ENCODE measurements at regions not wholly inside any gene's neighbourhood (a gene's known extent, or its start where the extent isn't known, plus 50 kb on each side); places are given as distances from the start of the nearest gene placed in this dataset.

DNA sequence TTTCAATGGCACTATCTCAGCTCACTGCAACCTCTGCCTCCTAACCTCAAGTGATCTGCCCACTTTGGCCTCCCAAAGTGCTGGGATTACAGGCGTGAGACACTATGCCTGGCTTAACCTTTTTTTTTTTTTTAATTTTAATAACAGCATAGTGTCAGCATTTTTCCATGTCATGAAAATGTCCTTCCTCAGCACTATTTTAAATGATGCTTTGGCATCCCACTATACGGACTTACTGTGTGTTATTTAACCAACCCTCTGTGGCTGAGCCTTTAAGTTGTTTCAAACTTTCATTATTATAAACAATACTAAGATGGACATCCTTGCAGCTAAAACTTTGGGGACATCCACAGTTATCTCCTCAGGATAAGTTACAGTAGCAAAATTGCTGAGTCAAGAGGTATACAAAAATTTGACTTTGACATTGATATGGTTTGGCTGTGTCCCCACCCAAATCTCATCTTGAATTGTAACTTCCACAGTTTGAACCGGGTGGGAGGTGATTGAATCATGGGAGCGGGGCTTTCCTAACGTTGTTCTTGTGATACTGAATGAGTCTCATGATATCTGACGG, 123.8 kb upstream of the JARID2 start:
- Histone ChIP-seq H2AFZ (ENCODE audit: low read length) (no peak overlapping the region), H3K9me3 (ENCODE audit: low read length) (no peaks in the 10 kb centered on the region), H3K36me3 (ENCODE audit: insufficient read depth, low read length) (no peaks in the 10 kb centered on the region), H3K4me2 (ENCODE audit: low read length) (no peak overlapping the region), H3K4me1 (ENCODE audit: insufficient read depth, low read length, poor library complexity, severe bottlenecking) (no peaks in the 10 kb centered on the region), H3K27ac (ENCODE audit: low read depth, low read length, poor library complexity, severe bottlenecking) (no peak overlapping the region), H3K9me2 (ENCODE audit: insufficient read depth, low read length) (no peaks in the 10 kb centered on the region), H4K20me1 (ENCODE audit: insufficient read depth, low read length) (no peaks in the 10 kb centered on the region), H3K4me3 (ENCODE audit: low read depth, low read length, poor library complexity, severe bottlenecking) (no peak overlapping the region), H3K79me2 (ENCODE audit: insufficient read depth, low read depth, low read length) (no peaks in the 10 kb centered on the region)
- DNase-seq (ENCODE audit: low spot score), result no peak
- intact Hi-C loops (cut with micrococcal nuclease; ENCODE audit: unreplicated experiment), result no loop called here
- ChIA-PET CTCF (ENCODE audit: unreplicated experiment) (no interaction called here), POLR2A (interaction anchor here (0.9 kb wide), 1 partner anchor 125 kb away, joined by 10 read pairs; no protein-coding TSS in a partner anchor)
- no peak for TF ChIP-seq EZH2phosphoT487 (IDR thresholded peaks at IDR 0.05; ENCODE audit: borderline replicate concordance, low read depth, low read length)
- TF ChIP-seq, protein P1, sequence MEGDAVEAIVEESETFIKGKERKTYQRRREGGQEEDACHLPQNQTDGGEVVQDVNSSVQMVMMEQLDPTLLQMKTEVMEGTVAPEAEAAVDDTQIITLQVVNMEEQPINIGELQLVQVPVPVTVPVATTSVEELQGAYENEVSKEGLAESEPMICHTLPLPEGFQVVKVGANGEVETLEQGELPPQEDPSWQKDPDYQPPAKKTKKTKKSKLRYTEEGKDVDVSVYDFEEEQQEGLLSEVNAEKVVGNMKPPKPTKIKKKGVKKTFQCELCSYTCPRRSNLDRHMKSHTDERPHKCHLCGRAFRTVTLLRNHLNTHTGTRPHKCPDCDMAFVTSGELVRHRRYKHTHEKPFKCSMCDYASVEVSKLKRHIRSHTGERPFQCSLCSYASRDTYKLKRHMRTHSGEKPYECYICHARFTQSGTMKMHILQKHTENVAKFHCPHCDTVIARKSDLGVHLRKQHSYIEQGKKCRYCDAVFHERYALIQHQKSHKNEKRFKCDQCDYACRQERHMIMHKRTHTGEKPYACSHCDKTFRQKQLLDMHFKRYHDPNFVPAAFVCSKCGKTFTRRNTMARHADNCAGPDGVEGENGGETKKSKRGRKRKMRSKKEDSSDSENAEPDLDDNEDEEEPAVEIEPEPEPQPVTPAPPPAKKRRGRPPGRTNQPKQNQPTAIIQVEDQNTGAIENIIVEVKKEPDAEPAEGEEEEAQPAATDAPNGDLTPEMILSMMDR (conservative IDR thresholded peaks at IDR 0.05; ENCODE audit: low read length), result no peak
- BruUV-seq (replicated peaks), result no TSS peak

DNA sequence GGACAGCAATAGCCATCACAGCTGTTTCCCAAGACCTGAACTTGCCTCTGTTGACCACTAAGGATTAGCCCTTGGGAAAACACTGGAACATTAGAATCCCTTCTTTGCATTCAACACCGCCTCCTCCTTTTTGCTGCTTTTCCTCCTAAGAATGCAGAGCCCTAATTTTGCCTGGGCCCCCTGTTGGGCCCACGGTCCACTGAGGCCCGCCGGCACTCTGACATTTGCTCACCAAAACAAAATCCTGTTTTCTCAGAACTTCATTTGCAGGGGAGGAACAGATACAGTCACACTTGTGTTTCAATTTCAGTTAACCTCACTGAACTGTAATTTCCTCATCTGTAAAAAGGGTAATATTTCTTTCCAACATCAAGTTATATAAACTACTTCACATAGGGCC, 116.0 kb upstream of the JARID2 start:
- TF ChIP-seq EZH2phosphoT487 (IDR thresholded peaks at IDR 0.05; ENCODE audit: borderline replicate concordance, low read depth, low read length), result no peak
- TF ChIP-seq, protein P1 (conservative IDR thresholded peaks at IDR 0.05; ENCODE audit: low read length), result no peak
- intact Hi-C loops (cut with micrococcal nuclease; ENCODE audit: unreplicated experiment), result no loop called here
- no peaks in the 10 kb centered on the region for H3K4me1 ChIP-seq (ENCODE audit: insufficient read depth, low read length, poor library complexity, severe bottlenecking)
- no peaks in the 10 kb centered on the region for H4K20me1 ChIP-seq (ENCODE audit: insufficient read depth, low read length)
- no peak for DNase-seq (ENCODE audit: low spot score)
- H3K4me2 ChIP-seq (ENCODE audit: low read length), result no peak overlapping the region
- no peak overlapping the region for H3K4me3 ChIP-seq (ENCODE audit: low read depth, low read length, poor library complexity, severe bottlenecking)
- no peaks in the 10 kb centered on the region for H3K79me2 ChIP-seq (ENCODE audit: insufficient read depth, low read depth, low read length)
- no peaks in the 10 kb centered on the region for H3K9me3 ChIP-seq (ENCODE audit: low read length)
- BruUV-seq (replicated peaks), result no TSS peak
- no peak overlapping the region for H3K27ac ChIP-seq (ENCODE audit: low read depth, low read length, poor library complexity, severe bottlenecking)
- ChIA-PET POLR2A (interaction anchor here (0.7 kb wide), 1 partner anchor 30 kb away, joined by 6 read pairs; no protein-coding TSS in a partner anchor), CTCF (ENCODE audit: unreplicated experiment) (no interaction called here)
- H3K9me2 ChIP-seq (ENCODE audit: insufficient read depth, low read length), result no peaks in the 10 kb centered on the region
- H3K36me3 ChIP-seq (ENCODE audit: insufficient read depth, low read length), result no peaks in the 10 kb centered on the region
- no peak overlapping the region for H2AFZ ChIP-seq (ENCODE audit: low read length)

DNA sequence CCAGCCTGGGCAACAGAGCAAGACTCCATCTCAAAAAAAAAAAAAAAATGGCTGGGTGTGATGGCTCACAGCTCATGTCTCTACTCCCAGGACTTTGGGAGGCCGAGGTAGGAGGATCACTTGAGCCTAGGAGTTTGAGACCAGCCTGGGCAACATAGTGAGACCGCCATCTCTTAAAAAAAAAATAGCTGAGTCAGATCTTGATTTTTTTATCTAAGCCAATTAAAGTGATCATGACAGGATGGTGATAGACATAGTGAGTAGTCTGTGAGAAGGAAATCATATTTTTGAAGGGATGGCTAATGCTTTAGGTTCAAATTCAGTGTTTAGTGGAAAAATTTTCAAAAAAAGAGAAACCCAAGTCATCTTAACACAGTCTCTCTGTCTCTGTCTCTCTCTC, 114.6 kb upstream of the JARID2 start:
- H3K9me2 ChIP-seq (ENCODE audit: insufficient read depth, low read length), result no peaks in the 10 kb centered on the region
- no peak for DNase-seq (ENCODE audit: low spot score)
- H3K9me3 ChIP-seq (ENCODE audit: low read length), result no peaks in the 10 kb centered on the region
- no peak overlapping the region for H3K4me2 ChIP-seq (ENCODE audit: low read length)
- no peak for TF ChIP-seq EZH2phosphoT487 (IDR thresholded peaks at IDR 0.05; ENCODE audit: borderline replicate concordance, low read depth, low read length)
- TF ChIP-seq, protein P1 (conservative IDR thresholded peaks at IDR 0.05; ENCODE audit: low read length), result no peak
- no peaks in the 10 kb centered on the region for H3K36me3 ChIP-seq (ENCODE audit: insufficient read depth, low read length)
- no peaks in the 10 kb centered on the region for H3K4me1 ChIP-seq (ENCODE audit: insufficient read depth, low read length, poor library complexity, severe bottlenecking)
- no peak overlapping the region for H2AFZ ChIP-seq (ENCODE audit: low read length)
- BruUV-seq (replicated peaks), result no TSS peak
- no peaks in the 10 kb centered on the region for H4K20me1 ChIP-seq (ENCODE audit: insufficient read depth, low read length)
- no peak overlapping the region for H3K27ac ChIP-seq (ENCODE audit: low read depth, low read length, poor library complexity, severe bottlenecking)
- intact Hi-C loops (cut with micrococcal nuclease; ENCODE audit: unreplicated experiment), result no loop called here
- ChIA-PET CTCF (ENCODE audit: unreplicated experiment) (no interaction called here), POLR2A (interaction anchor here (1.1 kb wide), 1 partner anchor 13 kb away, joined by 3 read pairs; no protein-coding TSS in a partner anchor)
- H3K4me3 ChIP-seq (ENCODE audit: low read depth, low read length, poor library complexity, severe bottlenecking), result no peak overlapping the region
- H3K79me2 ChIP-seq (ENCODE audit: insufficient read depth, low read depth, low read length), result no peaks in the 10 kb centered on the region
